NCI-H1694 treated with DMSO at 0.1 percent for 48 hours (cell line): ENCODE measurements at regions not wholly inside any gene's neighbourhood (a gene's known extent, or its start where the extent isn't known, plus 50 kb on each side); places are given as distances from the start of the nearest gene placed in this dataset.

Source experiments
- DNase-seq: peaks from one replicate; lab custom pipeline; 2025; lab: John Stamatoyannopoulos, UW

DNA sequence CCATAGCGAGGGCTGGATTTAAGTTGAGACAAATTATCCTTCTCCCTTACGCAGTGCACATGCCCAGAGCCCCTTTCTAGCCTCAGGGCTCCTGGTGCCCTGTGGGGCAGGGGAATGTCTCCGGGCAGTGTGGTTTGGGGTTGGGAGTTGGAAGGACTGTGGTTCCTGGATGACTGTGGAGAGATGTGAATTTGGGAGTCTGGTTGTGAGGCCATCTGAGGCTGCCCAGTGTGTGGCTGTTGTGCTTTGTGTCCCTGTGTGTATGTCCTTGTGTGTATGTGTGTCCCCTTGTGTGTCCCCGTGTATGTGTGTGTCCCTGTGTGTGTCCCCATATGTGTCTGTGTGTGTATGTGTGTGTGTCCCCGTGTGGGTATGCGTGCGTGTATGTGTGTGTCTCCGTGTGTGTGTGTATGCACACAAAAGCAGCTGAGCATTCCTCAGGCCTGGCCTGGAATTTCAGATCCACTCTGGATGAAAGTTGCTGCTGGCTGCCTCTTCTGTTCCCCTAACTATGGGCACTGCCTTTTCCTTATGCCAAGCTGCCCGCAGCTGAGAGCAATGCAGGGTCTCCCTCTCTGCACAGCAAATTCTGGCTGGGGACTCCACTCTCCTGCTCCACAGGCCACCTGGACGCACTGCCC, 65.4 kb downstream of the UBIAD1 start:
- no peak for DNase-seq

DNA sequence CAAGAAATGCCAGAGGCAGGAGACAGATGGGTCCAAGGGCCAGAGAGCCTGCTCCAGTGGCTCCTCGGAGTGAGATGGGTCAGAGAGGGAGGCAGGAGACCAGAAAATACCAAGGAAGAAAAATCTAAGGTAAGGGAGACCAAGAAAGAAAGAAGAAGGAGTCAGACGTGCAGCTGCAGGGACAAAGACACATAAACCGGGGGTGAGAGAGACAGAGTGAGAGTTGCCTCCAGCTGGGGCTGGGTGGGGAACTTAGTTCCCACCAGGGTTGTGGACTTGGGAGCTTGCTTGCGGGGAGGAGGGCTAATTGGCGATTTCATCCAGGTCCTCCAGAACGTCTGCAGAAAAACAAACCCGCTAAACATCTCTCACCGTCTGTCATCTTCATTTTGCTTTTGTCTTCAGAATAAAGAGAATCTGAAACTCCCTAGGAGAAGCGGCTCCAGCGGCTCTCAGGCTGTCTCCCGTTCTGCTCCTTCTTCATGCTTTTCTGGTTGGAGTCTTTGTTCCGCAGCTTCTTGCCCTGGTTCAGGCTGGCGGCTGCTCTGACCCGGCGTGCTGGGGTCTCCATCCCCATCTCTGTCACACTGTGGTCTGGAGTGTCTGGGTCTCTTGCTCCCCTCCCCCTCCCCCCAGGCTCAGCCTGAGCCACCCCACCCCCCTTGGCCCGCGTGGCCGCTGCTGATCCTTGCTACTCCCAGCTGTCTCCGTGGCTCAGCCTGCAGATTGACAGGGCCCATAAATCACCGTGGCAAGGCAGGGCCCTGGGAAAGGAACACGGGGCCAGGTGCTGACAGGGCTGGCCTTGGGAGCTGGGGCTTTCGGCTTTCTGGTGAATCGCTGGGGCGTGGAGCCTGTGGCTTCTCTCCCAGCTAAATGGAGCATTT, 66.6 kb downstream of the UBIAD1 start:
- DNase-seq: peak; percentile 55

DNA sequence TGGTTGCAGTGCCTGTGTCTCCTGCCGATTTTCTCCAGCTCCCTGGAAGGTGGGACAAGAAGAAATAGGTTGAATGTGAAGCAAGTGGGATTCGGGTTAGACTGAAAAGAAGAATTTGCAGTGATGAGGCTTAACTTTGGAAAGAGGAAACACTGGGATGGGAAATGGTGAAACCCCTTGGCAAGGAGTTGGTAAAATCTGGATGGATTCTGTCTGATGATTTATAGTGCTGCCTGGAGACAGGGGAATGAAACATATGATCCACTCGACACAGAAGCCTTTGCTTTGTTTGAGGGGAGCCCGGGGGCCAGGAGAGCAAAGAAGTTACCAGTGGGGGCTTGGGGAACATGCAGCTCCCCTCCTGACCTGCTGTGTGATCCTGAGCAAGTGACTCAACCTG, 67.2 kb downstream of the UBIAD1 start:
- DNase-seq: no peak

DNA sequence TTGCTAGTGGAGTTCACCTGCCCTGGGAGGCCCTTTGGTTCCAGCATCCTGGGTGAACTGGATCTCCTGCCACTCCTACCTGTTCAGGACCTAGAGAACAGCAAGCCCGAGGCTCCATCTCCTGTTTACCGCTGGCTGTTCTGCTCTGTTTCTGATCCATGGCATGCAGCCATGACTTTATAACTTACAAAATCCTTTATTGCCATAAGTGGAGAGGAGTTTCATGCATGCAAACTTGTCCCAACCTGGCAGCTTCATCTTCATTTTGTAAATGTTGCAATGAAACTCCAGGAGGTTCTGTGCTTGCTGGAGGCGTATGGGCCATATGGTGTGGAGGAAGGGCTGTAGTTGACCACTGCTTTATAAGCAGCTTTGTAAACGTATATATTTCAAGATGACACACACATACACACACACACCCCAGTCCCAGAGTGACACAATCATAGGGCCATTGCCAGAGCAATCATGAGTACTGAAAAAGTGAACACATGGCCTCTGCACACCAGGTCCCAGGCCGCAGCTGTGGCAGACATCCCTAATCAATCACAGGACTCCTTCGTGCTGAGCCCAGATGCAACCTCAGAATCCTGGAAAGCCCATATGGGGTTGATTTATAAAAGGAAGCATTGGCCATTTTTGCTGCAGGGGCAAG, 69.0 kb downstream of the UBIAD1 start:
- peak; percentile 68 for DNase-seq

DNA sequence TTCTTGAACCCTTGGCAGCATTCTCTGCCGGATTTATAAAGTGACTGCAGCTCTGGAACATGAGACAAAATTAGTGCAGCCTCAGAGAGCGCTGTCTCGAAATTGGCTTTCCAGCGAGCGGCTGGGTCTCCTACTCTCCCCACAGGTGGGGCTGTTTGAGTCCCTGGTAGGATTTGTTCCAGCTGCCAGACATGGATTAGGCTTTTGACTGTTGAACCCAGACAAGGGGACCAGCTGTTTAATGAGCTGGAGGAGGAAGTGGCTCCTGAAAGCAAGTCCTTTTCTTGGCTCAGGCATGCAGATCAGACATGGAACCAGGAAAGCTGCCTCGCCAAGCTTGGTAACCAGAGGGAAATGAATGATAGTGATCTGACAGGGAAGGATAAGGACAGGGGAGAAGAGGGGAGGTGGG, 69.6 kb downstream of the UBIAD1 start:
- DNase-seq: peak; percentile 85

DNA sequence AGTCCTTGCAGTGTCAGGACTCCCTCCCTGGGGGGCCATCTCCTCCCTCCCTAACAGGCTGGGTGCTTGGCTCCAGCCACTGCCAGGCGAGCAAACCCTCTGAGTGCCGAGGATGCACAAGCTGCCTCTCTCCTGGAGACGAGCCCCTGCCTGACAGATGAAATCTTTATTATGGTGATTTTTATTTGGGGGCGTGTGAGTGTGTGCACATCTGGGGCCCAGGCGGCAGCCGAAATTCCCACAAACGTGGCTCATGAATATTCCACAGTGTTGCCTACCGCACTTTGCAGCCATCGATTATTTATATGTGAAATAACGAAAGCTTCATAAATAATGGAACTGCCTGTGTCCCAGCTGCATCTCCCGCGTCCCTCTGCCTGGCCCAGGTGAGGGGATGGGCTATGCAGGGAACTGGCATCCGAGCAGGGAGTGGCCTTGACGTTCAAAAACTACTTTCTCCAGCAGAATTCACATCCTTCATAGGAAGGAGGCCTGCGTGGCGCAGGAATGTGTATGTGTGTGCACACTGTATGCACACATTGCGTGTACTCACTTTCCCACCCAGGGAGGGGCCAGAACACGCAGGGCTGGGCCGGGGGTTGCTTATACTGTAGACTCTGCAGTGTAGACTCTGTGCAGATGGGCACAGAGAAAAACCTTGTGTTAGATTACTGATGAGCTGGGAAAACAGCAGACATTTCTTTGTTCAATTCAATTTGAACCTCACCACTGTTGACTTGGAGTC, 73.1 kb downstream of the UBIAD1 start:
- DNase-seq: no peak

DNA sequence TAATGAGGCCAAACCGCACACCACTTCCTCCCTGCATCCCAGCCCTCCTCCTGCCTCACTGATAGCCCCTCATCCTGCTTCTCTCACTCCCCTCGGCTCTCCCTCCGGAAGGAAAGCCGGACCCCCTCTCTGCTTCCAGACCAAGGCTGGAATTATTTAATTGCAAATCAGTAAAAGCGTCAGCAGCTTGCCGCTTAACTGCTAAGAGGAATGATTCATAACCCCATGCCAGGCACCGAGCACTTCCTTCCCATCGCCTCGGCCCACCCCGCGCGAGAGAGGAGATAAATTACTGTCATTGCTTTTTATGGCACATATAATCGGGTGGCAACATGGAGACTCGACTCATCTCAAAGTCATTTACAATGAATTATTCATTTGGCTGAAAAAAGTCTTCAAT, 77.3 kb downstream of the UBIAD1 start:
- DNase-seq: no peak

DNA sequence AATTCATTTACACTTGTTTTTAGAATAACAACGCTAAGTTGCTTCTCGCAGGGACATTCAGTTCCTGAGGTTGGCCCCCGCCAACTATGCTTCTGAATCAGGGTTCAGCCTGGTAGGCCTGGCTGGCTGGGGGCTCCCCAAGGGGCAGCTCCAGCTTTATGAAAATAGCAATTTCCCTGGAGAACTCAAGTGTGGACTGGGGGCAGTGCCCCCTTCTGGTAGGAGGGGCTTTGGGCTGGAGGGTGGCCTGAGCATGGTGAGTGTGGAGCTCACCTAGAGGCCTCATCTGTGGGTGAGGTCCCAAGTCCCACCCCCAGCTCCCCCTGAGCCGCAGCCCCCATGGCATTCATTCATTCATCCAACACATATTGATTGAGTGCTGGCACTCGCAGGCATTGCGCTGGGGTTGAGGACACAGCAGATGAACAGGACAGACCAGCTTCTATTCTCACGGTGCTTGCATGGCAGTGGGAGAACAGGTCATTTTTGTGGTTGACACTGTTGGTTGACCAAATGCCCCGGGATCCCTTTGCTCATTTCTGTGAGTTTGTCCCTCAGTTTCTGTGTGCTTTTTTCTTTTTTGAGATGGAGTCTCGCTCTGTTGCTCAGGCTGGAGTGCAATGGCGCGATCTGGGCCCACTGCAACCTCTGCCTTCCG, 79.2 kb downstream of the UBIAD1 start:
- no peak for DNase-seq

DNA sequence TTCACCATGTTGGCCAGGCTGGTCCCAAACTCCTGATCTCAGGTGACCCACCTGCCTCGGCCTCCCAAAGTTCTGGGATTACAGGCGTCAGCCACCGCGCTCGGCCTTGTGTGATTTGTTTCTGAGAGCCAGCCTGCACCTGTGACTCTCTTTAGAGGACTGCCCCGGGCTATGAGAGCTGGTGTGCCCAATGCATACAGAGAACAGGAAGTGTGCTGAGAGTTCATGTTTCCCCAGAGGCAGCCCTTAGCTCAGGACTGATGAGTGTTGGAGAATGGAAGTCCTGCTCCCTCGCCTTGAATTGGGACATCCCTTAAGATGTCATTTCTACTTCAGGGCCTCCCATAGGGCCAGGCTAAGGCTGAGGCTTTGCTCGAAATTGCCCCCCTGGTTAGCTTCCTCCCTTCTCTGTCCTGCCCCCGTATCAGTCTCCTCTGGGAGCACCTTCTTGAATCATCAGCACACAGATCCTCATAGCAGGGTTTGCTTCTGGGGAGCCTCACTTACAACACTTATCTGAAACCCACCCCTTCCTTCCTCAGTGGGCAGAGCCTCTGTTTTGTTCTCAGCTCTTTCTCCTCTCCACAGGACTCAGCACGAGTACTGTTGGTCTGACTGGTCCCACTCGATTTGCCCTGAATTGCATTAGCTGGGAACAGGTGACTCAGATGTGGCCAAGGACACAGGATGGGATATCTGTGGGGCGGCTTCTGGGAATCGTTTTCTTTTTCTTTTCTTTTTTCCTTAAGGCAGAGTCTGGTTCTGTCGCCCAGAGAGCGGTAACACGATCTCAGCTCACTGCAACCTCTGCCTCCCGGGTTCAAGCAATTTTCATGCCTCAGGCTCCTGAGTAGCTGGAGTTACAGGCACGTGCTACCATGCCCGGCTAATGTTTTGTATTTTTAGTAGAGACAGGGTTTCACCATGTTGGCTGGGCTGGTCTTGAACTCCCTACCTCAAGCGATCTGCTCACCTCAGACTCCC, 80.1 kb downstream of the UBIAD1 start:
- no peak for DNase-seq

DNA sequence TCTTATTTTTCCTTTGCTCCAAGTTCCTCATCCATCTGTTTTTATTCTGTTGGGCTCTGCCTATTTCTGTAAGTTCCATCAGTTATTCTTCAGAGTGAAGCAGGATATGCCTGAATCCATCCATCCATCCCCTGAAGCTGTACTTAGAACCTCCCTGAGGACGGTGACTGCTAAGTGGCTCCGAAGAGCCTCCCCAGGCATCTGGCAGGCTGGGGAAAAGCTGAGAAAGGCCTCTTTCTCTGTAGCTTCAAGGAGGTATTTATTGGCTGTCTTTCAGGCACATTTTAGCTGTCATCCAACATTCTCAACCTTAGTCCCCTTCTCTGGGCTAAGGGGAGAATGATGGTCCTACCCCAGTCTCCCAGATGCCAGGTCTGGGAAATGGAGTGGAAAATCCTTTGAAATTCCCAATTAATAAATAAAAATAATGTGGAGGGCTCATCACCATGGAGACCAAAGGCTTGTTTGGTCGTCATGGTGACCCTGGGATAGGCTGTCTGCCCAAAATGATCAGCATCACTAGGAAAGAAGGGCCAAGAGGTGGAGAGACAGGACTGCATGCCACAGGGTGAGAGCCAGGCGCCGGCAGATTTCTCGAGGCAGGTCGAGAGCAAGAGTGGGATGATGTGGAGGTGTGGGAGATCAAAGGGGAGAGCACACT, 82.0 kb downstream of the UBIAD1 start:
- DNase-seq: peak; percentile 60

DNA sequence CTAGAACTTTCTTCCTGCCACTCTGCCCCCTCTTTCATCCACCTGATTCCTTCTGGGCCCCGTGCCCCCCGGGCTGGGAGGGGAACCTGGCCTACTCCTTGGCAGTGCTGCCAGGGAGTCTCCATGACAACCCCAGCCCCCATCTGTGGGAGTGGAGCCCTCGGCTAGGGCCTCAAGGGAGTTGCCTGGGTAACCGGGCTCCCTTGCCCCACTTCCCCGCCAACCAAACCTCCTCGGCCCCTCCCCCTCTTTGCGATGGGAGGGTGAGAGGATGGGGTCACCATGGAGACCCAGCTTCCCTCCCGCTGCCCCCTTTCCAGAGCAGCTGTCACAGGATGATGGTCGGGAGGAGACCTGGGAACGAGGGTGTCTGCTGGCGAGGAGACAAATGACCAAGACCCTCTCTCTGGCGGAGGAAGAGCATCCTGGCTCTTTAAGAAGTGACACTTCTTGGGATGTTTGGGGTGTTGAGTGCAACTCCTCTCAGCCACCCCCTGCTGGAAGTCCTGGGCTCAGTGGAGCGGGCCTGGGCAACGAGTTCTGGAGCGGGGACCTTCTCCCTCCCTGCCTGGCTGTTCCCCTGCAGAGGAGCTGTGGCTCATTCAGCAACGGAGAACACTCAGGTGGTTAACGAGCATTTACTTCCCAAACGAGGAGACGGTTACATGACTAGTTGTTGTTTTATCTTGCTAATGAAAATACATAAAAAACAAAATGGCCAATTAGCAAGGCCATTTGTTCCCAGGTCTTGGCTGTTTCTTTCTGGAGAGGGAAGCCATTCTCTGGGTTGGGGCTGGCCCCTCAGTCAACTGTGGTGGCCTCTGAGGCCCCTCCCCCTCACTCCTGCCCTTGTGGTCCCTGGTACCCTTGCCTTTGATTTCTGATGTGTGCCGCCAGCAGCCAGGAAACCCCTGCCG, 82.8 kb downstream of the UBIAD1 start:
- peak; percentile 60 for DNase-seq

DNA sequence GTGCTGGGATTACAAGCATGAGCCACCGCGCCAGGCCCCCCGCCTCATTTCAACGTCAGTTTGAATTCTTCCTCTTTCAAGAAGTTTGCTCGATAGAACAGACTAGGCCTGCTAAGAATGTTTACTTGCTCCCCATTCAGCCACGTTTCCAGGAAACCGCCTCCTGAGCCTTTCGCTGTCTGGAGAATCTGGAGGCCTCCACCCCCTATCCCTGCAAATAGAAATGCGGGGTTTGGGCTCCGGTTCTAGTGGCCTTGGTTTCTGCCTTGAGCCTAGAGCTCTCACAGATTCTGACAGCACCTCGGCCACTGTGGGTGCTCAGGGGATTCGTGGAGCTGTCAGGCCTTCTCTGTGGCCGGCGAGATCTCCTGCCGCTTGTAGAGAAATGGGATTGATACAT, 84.3 kb downstream of the UBIAD1 start:
- DNase-seq: no peak

DNA sequence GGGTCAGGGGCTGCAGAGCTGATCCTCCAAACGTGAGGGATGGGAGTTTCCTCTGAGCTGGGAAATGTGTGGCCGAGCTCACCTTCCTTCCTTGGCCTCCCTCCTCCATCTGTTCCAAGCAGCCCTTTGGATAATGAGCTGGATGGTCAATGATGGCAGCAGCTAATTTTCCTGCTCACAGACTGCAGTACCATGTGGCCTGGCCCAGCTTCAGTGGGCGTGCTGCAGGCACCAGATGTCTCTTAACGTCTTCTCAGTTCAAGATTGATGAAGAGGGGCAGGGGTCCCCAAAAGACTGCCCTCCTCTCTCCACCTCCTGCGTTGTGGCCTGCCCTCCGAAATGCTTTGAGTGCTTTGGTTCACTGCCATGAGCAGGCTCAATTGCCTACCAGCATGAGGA, 86.0 kb downstream of the UBIAD1 start:
- peak; percentile 84 for DNase-seq

DNA sequence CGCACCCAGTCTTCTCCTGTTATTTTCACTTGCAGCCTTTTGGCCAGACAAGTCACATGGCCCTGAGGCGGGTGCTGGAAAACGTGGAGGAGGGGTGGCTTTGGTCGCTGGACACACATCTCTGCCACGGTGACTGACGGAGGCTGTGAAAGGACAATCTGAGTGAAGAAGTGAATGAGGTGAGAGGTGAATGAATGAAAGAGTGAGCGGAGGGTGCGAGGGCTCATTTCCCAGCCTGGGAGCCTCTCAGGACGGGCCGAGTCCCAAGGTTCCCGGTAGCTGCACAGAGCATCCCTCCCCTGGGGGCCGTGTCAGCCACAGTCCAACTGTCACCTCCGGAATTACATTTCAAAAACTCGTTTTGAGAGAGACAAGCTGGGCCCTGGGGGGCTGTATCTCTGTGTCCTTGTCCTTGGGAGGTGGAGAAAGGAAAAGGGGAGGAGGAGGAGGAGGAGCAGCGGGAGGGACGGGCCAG, 89.6 kb downstream of the UBIAD1 start:
- peak; percentile 42 for DNase-seq

DNA sequence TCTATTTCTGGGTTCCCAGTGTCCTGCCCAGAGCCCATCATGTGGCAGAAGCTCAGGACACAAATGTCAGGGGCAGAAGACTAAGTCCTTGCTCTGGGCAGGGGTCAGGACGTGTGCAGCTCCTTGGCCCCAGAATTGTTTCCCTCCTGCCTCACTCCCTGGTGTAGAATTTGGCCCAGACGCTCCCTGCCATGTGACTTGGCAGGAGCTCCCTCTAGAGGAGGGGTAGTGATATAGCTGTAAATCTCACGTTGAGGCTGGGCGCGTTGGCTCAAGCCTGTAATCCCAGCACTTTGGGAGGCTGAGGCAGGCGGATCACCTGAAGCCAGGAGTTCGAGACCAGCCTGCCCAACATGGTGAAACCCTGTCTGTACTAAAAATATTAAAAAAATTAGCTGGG, 91.2 kb downstream of the UBIAD1 start:
- no peak for DNase-seq

DNA sequence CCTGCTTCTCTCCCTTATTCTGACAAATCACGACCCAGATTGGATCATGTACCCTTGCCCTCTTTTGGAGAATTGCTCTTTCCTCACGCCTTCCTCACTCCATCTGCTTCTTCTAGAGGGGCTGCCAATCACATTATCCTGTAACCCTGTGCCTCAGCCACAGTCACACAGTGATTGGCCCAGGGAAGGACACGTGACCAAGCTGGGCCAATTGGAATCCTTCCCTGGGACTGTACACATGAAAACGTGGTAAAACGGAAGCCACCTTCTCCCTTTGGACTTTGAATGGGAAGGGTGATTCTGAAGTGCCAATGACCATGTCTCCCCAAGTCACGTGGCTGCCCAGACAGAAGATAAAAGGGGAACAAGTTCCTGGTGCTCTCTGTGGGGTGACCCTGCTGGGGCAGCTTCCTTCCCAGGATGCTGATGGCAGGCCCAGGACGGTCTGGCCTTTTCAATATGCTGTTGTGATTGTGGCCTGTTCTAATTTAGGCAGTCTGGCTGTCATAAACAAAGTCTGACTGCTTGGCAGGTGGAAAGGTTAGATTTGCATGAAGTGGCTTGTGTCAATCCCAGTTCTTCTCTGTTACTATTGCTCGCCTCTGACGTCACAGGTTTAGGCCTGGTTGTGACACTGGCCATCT, 92.9 kb downstream of the UBIAD1 start:
- DNase-seq: no peak

DNA sequence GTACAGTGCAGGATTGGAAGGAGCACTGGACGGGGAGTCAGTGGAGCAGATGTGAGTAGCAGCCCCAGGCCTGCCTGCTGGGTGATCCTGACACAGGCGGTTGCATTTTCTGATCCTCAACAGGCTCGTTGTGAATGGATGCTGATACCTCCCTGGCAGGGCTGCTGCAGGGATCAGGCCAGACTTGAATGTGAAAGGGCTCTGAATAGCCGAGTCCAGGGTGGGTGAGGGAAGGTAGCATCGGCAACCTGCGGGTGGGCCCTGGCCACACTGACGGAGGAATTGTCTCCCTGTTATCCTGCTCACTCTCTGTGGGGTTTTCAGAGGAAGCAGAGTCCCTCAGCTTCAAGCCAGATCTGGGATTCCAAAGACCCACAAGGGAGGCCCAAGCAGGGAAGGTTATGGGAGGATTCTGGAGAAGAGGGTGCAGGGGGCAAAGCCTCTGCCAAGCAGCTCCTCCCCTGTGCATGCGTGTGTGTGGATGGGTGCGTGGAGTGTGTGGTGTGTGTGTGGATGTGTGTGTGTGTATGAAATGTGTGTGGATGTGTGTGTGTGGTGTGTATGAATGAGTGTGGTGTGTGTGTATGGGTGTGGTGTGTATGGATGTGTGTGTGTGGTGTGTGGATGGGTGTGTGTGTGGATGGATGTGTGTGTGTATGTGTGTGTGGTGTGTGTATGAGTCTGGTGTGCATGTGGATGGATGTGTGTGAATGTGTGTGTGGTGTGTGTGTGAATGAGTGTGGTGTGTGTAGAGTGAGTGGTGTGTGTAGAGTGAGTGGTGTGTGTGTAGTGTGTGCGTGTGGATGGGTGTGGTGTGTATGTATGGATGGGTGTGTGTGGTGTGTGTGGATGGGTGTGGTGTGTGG, 100.3 kb downstream of the UBIAD1 start:
- no peak for DNase-seq
